Endothelial cell of umbilical vein (primary cell): ENCODE measurements at regions not wholly inside any gene's neighbourhood (a gene's known extent, or its start where the extent isn't known, plus 50 kb on each side); places are given as distances from the start of the nearest gene placed in this dataset.
A peak's percentile ranks its signal among the peaks of the same experiment; 100 is the strongest.

Source experiments
- BruUV-seq: library from RNA; stranded (reverse); fragments of 400-500 nt; replicated peaks from 2 replicates; lab custom pipeline; 2021; lab: Mats Ljungman, UMichigan
- CTCF ChIA-PET: fragments of 300-600, 350-600 bp; sonication (Branson Sonifier 250); formaldehyde crosslinking; loops from one replicate; lab custom pipeline; 2021; ENCODE audit warnings: antibody characterized with exemption, inconsistent platforms; lab: Charles Lee
- POLR2A ChIA-PET: fragments of 300-600, 350-600 bp; sonication (Branson Sonifier 250); formaldehyde crosslinking; loops from one replicate; lab custom pipeline; 2021; ENCODE audit warnings: antibody characterized with exemption, inconsistent platforms; lab: Charles Lee
- DNase-seq: peaks from one replicate; pipeline ENCODE4 v3.0.0-alpha.2; 2011; ENCODE audit warnings: low read depth, low spot score
- FAIRE-seq: peaks from 2 replicates; lab custom pipeline; 2011; peaks lifted over from hg19 to GRCh38; lab: Jason Lieb, UNC
- H2AFZ ChIP-seq: 2 replicates; pipeline ENCODE4 v1.6.0; 2012; ENCODE audit warnings: low read depth, low read length, control low read depth, inconsistent platforms
- H3K27ac ChIP-seq: 2 replicates; pipeline ENCODE4 v1.5.1; 2011; ENCODE audit warnings: low read depth, mild to moderate bottlenecking, control low read depth, low read length, moderate library complexity; ENCODE audit not compliant: insufficient read depth
- H3K27me3 ChIP-seq, 2 experiments: 2 replicates each; pipeline versions ENCODE4 v1.6.0 to v1.6.1; 2011; ENCODE audit warnings: low read length in 2 of 2, mixed read lengths in 1 of 2; ENCODE audit not compliant: control insufficient read depth in 2 of 2, insufficient read depth in 2 of 2
- H3K36me3 ChIP-seq, 2 experiments: 2 replicates in 1 of 2; 3 replicates in 1 of 2; pipeline ENCODE4 v1.5.1; 2011; ENCODE audit warnings: low read length in 2 of 2, mild to moderate bottlenecking in 1 of 2, moderate library complexity in 1 of 2; ENCODE audit not compliant: control insufficient read depth in 2 of 2, insufficient read depth in 2 of 2; ENCODE audit errors: extremely low read depth in 1 of 2
- H3K4me1 ChIP-seq: 3 replicates; pipeline ENCODE4 v1.5.1; 2011; ENCODE audit warnings: mild to moderate bottlenecking, low read length; ENCODE audit not compliant: control insufficient read depth, insufficient read depth; ENCODE audit errors: extremely low read depth
- H3K4me2 ChIP-seq: 2 replicates; pipeline ENCODE4 v1.6.1; 2011; ENCODE audit warnings: low read length, control low read depth, mixed read lengths; ENCODE audit not compliant: insufficient read depth
- H3K4me3 ChIP-seq, 3 experiments: fragments of 200-600 bp in 1 of 3; sonication (generic), shearing (Covaris generic) in 1 of 3; replicated peaks in 1 of 3; 2 replicates each; pipeline ENCODE4 v1.5.1; 2011 to 2016; ENCODE audit warnings: control low read depth in 3 of 3, low read length in 3 of 3, mild to moderate bottlenecking in 2 of 3, inconsistent platforms in 1 of 3, low read depth in 1 of 3, moderate library complexity in 1 of 3; ENCODE audit not compliant: insufficient read depth in 1 of 3
- H3K79me2 ChIP-seq: 2 replicates; pipeline ENCODE4 v1.6.0; 2012; ENCODE audit warnings: low read length, inconsistent platforms; ENCODE audit not compliant: control insufficient read depth, insufficient read depth
- H3K9ac ChIP-seq: replicated peaks from 2 replicates; pipeline ENCODE3; 2011; ENCODE audit warnings: low read length, control low read depth; ENCODE audit not compliant: insufficient read depth; ENCODE audit errors: extremely low read depth
- H3K9me1 ChIP-seq: replicated peaks from 3 replicates; pipeline ENCODE4 v1.6.0; 2011; ENCODE audit warnings: mild to moderate bottlenecking, low read length; ENCODE audit not compliant: control insufficient read depth, insufficient read depth; ENCODE audit errors: extremely low read depth
- H3K9me3 ChIP-seq: replicated peaks from 2 replicates; pipeline ENCODE4 v1.5.1; 2012; ENCODE audit warnings: low read length, inconsistent platforms; ENCODE audit not compliant: control insufficient read depth, insufficient read depth
- H4K20me1 ChIP-seq: replicated peaks from 2 replicates; pipeline ENCODE3; 2011; ENCODE audit warnings: mild to moderate bottlenecking, low read length; ENCODE audit not compliant: control insufficient read depth, insufficient read depth; ENCODE audit errors: extremely low read depth
- CTCF ChIP-seq, 2 donors: IDR thresholded peaks; 1 replicate in 1 of 2; 2 replicates in 1 of 2; pipeline ENCODE4 v1.5.1; 2011; ENCODE audit warnings: low read length in 2 of 2, mild to moderate bottlenecking in 2 of 2, moderate library complexity in 2 of 2, control low read depth in 1 of 2, inconsistent platforms in 1 of 2, low read depth in 1 of 2; ENCODE audit not compliant: insufficient read depth in 1 of 2; ENCODE audit errors: extremely low read depth in 1 of 2
- EZH2 ChIP-seq: IDR thresholded peaks from 2 replicates; pipeline ENCODE4 v1.6.1; 2012; ENCODE audit warnings: borderline replicate concordance, low read depth, mild to moderate bottlenecking, moderate library complexity, low read length, inconsistent platforms; ENCODE audit not compliant: severe bottlenecking
- FOS ChIP-seq: IDR thresholded peaks from 2 replicates; pipeline ENCODE4 v1.6.1; 2011; ENCODE audit warnings: mild to moderate bottlenecking, low read length, moderate library complexity, borderline replicate concordance; ENCODE audit not compliant: insufficient read depth
- GATA2 ChIP-seq: IDR thresholded peaks from 2 replicates; pipeline ENCODE4 v1.7.0; 2011; ENCODE audit warnings: low read depth, mild to moderate bottlenecking, moderate library complexity, mixed read lengths, low read length; ENCODE audit not compliant: insufficient read length, insufficient read depth
- JUN ChIP-seq: IDR thresholded peaks from 2 replicates; pipeline ENCODE4 v1.6.1; 2011; ENCODE audit warnings: borderline replicate concordance, low read depth; ENCODE audit not compliant: insufficient read length, insufficient read depth
- MAX ChIP-seq: IDR thresholded peaks from 2 replicates; pipeline ENCODE4 v1.6.1; 2011; ENCODE audit not compliant: insufficient read depth, insufficient read length
- MYC ChIP-seq: IDR thresholded peaks from one replicate; pipeline ENCODE4 v1.6.1; 2011; ENCODE audit warnings: mild to moderate bottlenecking, low read depth, low read length
- POLR2A ChIP-seq: IDR thresholded peaks from 2 replicates; pipeline ENCODE4 v1.6.1; 2012; ENCODE audit warnings: low read depth, mild to moderate bottlenecking, control low read depth, low read length
- POLR2AphosphoS5 ChIP-seq: IDR thresholded peaks from 2 replicates; pipeline ENCODE4 v1.6.1; 2012; ENCODE audit warnings: low read depth, mild to moderate bottlenecking, control low read depth, low read length, moderate library complexity; ENCODE audit not compliant: insufficient read depth
- dilution Hi-C: fragments of 300-500 bp; cut with MboI; formaldehyde crosslinking; loops from one replicate; pipeline ENCODE4 v1.15.0; 2019; ENCODE audit warnings: low sequenced_read_pairs; ENCODE audit not compliant: extremely low pct_ligation_motif_present
- intact Hi-C: fragments of 100-400 bp; cut with micrococcal nuclease; formaldehyde crosslinking; loops from one replicate; pipeline ENCODE4 v1.10.0; 2022

- FAIRE-seq = peak; percentile 12
- no peak overlapping the region for H3K27ac ChIP-seq
- dilution Hi-C loops (no loop called here), intact Hi-C loops (no loop called here)
- TF ChIP-seq MAX = no peak
- TF ChIP-seq EZH2 = no peak
- TF ChIP-seq JUN = no peak
- TF ChIP-seq POLR2AphosphoS5 = no peak
- no peak for TF ChIP-seq POLR2A
- no peak for TF ChIP-seq CTCF (IDR thresholded peaks at IDR 0.05; ENCODE audit: extremely low read depth in 1 of 2, insufficient read depth in 1 of 2, low read depth in 1 of 2, low read length in 2 of 2)
- no peak for TF ChIP-seq FOS
- no peak for TF ChIP-seq MYC
- no peak for TF ChIP-seq GATA2
- no peaks in the 10 kb centered on the region for H3K79me2 ChIP-seq
- no peaks in the 10 kb centered on the region for H4K20me1 ChIP-seq
- no peaks in the 10 kb centered on the region for H3K4me1 ChIP-seq
- peak; percentile 6 for DNase-seq
- ChIA-PET POLR2A (no interaction called here), CTCF (interaction anchor here (1.8 kb wide), 1 partner anchor 19 kb away, joined by 5 read pairs; no protein-coding TSS in a partner anchor)
- BruUV-seq = no TSS peak
- H3K36me3 ChIP-seq = no peaks in the 10 kb centered on the region
- no peaks in the 10 kb centered on the region for H3K27me3 ChIP-seq
- H3K4me3 ChIP-seq = no peak overlapping the region
- H3K4me2 ChIP-seq = no peak overlapping the region
- H3K9ac ChIP-seq = no peak overlapping the region
- no peak overlapping the region for H2AFZ ChIP-seq
- H3K9me3 ChIP-seq = no peaks in the 10 kb centered on the region
- H3K9me1 ChIP-seq = no peaks in the 10 kb centered on the region
These were observed 389.2 kb downstream of the PLPP3 start for GRCh38 chr1:56189946-56190805.
